ENCODE measurements at regions not wholly inside any gene's neighbourhood (a gene's known extent, or its start where the extent isn't known, plus 50 kb on each side); places are given as distances from the start of the nearest gene placed in this dataset.

DNA sequence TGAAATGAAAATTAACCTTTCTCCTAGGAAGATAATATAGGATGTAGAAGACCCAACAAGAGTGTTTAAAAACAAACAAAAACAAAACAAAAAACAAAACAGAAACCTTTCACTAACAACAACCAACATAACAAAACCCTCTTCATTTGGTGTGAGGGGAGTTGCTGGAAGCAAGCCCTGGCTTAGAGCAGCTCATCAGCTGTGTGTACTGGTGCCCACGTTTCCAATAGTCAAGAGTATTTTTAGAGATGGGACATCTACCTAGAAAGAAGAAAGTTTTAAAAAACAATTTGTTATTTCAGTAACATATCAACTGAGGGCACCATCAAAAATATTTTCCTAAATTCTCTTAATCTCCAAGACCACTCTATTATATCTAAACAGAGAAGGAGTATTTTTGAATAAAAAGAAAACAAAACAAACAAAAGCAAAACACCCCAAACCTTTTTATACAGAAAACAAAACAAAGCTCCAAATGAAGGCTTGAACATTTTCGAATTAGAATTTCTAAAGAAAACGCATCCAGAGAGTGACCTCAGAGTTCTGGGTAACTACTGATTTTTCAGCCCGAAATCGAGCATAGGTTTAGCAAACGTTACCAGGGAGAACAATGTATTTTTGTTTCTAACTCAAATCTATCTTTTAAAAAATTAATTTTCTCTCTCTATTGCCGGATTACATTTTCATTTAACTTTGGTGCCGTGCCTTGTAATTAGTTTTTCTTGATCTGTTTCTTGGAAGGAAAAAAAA lies 134.6 kb downstream of the INSIG2 start:
- TF ChIP-seq, protein P1, sequence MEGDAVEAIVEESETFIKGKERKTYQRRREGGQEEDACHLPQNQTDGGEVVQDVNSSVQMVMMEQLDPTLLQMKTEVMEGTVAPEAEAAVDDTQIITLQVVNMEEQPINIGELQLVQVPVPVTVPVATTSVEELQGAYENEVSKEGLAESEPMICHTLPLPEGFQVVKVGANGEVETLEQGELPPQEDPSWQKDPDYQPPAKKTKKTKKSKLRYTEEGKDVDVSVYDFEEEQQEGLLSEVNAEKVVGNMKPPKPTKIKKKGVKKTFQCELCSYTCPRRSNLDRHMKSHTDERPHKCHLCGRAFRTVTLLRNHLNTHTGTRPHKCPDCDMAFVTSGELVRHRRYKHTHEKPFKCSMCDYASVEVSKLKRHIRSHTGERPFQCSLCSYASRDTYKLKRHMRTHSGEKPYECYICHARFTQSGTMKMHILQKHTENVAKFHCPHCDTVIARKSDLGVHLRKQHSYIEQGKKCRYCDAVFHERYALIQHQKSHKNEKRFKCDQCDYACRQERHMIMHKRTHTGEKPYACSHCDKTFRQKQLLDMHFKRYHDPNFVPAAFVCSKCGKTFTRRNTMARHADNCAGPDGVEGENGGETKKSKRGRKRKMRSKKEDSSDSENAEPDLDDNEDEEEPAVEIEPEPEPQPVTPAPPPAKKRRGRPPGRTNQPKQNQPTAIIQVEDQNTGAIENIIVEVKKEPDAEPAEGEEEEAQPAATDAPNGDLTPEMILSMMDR (IDR thresholded peaks at IDR 0.05 in 4 of 5, conservative IDR thresholded peaks at IDR 0.05 in 1 of 5), result no peak
- no peak for TF ChIP-seq POLR2A (IDR thresholded peaks at IDR 0.05)
